Heart left ventricle (tissue), 16 donors: ENCODE measurements at regions not wholly inside any gene's neighbourhood (a gene's known extent, or its start where the extent isn't known, plus 50 kb on each side); places are given as distances from the start of the nearest gene placed in this dataset.
"Not testable (repeated sequence)": the region's sequence is repeated elsewhere in the genome, so short reads cannot be mapped to it uniquely, and the experiment has no call there.

ENCODE experiments used
- ATAC-seq, 4 donors: fragments of 200-7000 bp; cut with Tn5 transposase; one replicate each; pipeline ENCODE4 v1.9.1; 2020 to 2022; ENCODE audit warnings: moderate library complexity in 4 of 4, mild to moderate bottlenecking in 3 of 4, moderate number of reproducible peaks in 1 of 4
- DNase-seq, 5 donors: peaks; one replicate each; pipeline ENCODE4 v3.0.0-alpha.2; 2020
- H3K27ac ChIP-seq, 12 donors: fragments of 200-600 bp; sonication (generic) in 4 of 12; one replicate each; pipeline versions ENCODE4 v1.5.0 to v1.8.0; 2016 to 2022; ENCODE audit warnings: mild to moderate bottlenecking in 2 of 12
- H3K27me3 ChIP-seq, 9 donors: fragments of 200-600 bp; sonication (generic) in 2 of 9; one replicate each; pipeline versions ENCODE4 v1.5.1 to v1.8.0; 2016 to 2022; ENCODE audit warnings: mild to moderate bottlenecking in 3 of 9
- H3K36me3 ChIP-seq, 9 donors: fragments of 200-600 bp; sonication (generic) in 2 of 9; one replicate each; pipeline versions ENCODE4 v1.5.0 to v1.8.0; 2018 to 2022; ENCODE audit warnings: mild to moderate bottlenecking in 2 of 9
- H3K4me1 ChIP-seq, 12 donors: fragments of 200-600 bp; sonication (generic) in 4 of 12; one replicate each; pipeline versions ENCODE4 v1.5.0 to v1.8.0; 2016 to 2022; ENCODE audit warnings: mild to moderate bottlenecking in 3 of 12
- H3K4me3 ChIP-seq, 12 donors: fragments of 200-600 bp; sonication (generic) in 4 of 12; one replicate each; pipeline versions ENCODE4 v1.5.0 to v1.8.0; 2017 to 2022; ENCODE audit warnings: mild to moderate bottlenecking in 9 of 12, moderate library complexity in 4 of 12
- H3K9me3 ChIP-seq, 12 donors: fragments of 200-600 bp; sonication (generic) in 4 of 12; one replicate each; pipeline versions ENCODE4 v1.5.0 to v1.8.0; 2016 to 2022; ENCODE audit warnings: mild to moderate bottlenecking in 1 of 12
- POLR2A ChIP-seq, 2 donors: fragments of 450-650 bp; IDR thresholded peaks; one replicate each; pipeline ENCODE4 v1.6.1; 2017; ENCODE audit warnings: antibody characterized with exemption in 2 of 2, mild to moderate bottlenecking in 2 of 2, moderate library complexity in 2 of 2
- WGBS, 4 donors: extraction: QIAGEN DNeasy Blood & Tissue Kit in 2 of 4; methylation state at CpG; one replicate each; pipeline versions ENCODE4 v1.1.5 to v1.1.7; 2013 to 2018; 5-methylcytosine and 5-hydroxymethylcytosine counted together
- intact Hi-C, 10 donors: fragments of 100-400 bp; cut with DNase I; formaldehyde crosslinking; loops; one replicate each; pipeline versions ENCODE4 v1.11.1 to v1.14.2; 2022
- TF ChIP-seq, protein P1 (sequence below), 12 donors: fragments of 200-600 bp; sonication (generic) in 4 of 12; IDR thresholded peaks; one replicate each; pipeline versions ENCODE4 v1.5.0 to v1.8.0; 2018 to 2022; ENCODE audit warnings: antibody characterized with exemption in 12 of 12, mild to moderate bottlenecking in 5 of 12
- donor health status: ischemic (EF 13 %, LVEDD 7.1; RV severe dilation, severe dysfunction).
- donor health status: healthy with polysubstance abuse.
- donor health status: DM: no; HTN: yes; CAD: no.
- donor health status: DM: no; HTN: no; CAD: no.
- donor health status: ischemic (EF 25% LVEDD 6.9; RV normal size, moderate dysfunction).
- donor health status: ischemic (EF 25% LVEDD 5.7; RV mildly dilated, moderate dysfunction).
- donor health status: healthy.
- donor health status: DM: yes; HTN: yes; CAD: no.
- donor health status: ischemic (EF 35%, LVEDD 5.7; RV mildly dilated, moderate dysfunction).
- donor health status: nonischemic (EF 11% LVEDD 7.7; RV severe dilation, severe dysfunction).
- donor health status: DM: yes; HTN: yes; CAD: no.
- donor health status: PGD.
- donor health status: ischemic (EF 29% LVEDD 5.4; RV normal size, mild dysfunction).
- donor health status: nonischemic (EF 23%, LVEDD 6.1; RV moderate dilation, normal function).

DNA sequence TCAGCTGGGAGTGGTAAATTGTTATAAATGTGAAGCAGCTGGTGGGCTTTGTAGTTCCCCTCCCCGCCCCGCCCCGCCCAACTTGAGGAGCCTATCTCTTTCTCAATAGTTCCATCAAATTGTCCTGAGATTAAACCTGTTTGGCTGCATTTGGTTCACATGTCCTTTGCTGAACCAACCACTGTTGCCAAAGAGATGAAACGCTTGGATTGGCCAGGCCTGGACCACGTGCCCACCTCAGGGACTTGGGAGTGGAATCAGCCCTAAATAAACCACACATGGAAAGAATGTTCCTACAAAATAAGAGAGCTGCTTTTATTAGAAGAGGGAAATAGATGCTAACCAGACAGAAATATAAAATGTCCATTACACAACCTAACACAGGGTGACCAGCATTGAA is 424.9 kb upstream of the KAZN start:
- no peak for TF ChIP-seq POLR2A (IDR thresholded peaks at IDR 0.05)
- TF ChIP-seq, protein P1, sequence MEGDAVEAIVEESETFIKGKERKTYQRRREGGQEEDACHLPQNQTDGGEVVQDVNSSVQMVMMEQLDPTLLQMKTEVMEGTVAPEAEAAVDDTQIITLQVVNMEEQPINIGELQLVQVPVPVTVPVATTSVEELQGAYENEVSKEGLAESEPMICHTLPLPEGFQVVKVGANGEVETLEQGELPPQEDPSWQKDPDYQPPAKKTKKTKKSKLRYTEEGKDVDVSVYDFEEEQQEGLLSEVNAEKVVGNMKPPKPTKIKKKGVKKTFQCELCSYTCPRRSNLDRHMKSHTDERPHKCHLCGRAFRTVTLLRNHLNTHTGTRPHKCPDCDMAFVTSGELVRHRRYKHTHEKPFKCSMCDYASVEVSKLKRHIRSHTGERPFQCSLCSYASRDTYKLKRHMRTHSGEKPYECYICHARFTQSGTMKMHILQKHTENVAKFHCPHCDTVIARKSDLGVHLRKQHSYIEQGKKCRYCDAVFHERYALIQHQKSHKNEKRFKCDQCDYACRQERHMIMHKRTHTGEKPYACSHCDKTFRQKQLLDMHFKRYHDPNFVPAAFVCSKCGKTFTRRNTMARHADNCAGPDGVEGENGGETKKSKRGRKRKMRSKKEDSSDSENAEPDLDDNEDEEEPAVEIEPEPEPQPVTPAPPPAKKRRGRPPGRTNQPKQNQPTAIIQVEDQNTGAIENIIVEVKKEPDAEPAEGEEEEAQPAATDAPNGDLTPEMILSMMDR (IDR thresholded peaks at IDR 0.05), result no peak
- no peaks in the 10 kb centered on the region for H3K4me1 ChIP-seq
- ATAC-seq (no peak), DNase-seq (no peak)
- WGBS, 4 donors, result 79 to 86% (median 82%) methylated on average over 5 of the region's 5 CpGs
- H3K9me3 ChIP-seq, result peaks cover 0 to 12% (median 0%) of the 10 kb centered on the region in 12 donors
- no peak overlapping the region for H3K27ac ChIP-seq
- H3K27me3 ChIP-seq, result peaks cover 0 to 4% (median 0%) of the 10 kb centered on the region in 9 donors
- no peak overlapping the region for H3K4me3 ChIP-seq
- no peaks in the 10 kb centered on the region for H3K36me3 ChIP-seq
- intact Hi-C loops, result no loop called here

DNA sequence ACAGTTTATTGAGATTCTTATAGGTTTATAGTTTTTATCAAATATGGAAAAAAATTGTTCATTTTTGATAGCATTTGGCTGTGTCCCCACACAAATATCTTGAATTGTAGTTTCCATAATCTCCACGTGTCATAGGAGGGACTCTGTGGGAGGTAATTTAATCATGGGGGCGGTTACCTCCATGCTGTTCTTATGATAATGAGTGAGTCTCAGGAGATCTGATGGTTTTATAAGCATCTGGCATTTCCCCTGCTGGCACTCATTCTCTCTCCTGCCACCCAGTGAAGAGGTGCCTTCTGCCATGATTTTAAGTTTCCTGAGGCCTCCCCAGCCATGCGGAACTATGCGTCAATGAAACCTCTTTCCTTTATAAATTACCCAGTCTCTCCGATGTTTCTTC is 420.6 kb upstream of the KAZN start:
- intact Hi-C loops, DNase-seq, H3K27ac ChIP-seq, H3K27me3 ChIP-seq, H3K36me3 ChIP-seq, H3K4me1 ChIP-seq, H3K9me3 ChIP-seq, ATAC-seq, H3K4me3 ChIP-seq: not testable (repeated sequence)
- 65 to 74% (median 69%) methylated on average over 5 of the region's 5 CpGs for WGBS, 4 donors

DNA sequence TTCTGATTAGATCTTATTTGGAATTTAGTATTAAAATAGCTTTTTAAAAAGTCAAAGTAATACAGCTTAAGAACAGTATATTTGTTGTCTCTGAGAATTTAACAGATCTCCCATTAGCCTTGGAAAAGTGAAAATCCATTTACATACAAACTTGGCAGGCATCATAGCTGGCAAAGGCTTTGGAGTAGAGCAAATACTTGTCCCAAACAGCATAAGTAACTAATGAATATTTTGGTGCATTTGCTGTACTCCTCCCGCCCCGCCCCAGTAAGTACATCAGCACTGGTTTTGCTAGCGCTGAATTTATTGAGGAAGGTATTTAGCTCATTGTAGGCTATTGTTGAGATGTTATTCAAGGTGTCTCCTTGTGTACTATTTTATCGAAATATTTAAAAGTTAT is 417.7 kb upstream of the KAZN start:
- Histone ChIP-seq H3K27ac (no peak overlapping the region), H3K4me1 (peaks cover 0 to 4% (median 0%) of the 10 kb centered on the region in 12 donors), H3K9me3 (no peaks in the 10 kb centered on the region), H3K4me3 (no peak overlapping the region), H3K36me3 (no peaks in the 10 kb centered on the region), H3K27me3 (peaks cover 0 to 4% (median 0%) of the 10 kb centered on the region in 9 donors)
- DNase-seq, result no peak
- intact Hi-C loops, result no loop called here
- no peak for TF ChIP-seq POLR2A (IDR thresholded peaks at IDR 0.05)
- TF ChIP-seq, protein P1 (IDR thresholded peaks at IDR 0.05), result no peak
- 60 to 84% (median 68%) methylated on average over 4 of the region's 4 CpGs for WGBS, 4 donors
- ATAC-seq, result no peak

DNA sequence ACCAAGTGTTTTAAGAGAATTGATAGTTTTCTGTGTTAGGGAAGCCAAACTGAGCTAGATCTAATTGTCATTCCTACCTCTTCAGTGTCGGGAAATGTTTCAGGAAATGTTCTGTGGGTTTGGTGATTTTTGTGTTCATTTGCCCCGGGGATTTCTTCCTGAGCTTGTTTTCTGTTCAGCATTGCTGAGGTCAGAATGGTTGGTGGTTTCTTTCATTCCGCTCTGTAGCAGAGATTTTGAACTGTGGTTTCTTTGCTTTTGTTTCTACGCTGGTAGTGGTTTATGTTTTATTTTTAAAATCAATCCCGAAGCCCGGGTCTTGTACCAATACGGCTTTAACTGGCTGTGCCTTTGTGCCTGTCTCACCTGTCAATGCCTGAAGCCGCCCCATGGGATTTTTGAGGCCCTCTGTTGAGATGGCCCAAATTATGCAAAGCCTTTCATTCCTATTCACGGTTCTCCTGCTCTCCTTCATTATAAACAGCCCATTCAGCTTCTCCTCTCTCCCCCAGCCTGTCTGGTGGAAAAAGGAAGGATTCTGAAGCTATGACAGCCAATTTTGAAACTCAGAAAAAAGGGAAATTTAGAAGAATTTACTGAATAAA is 417.2 kb upstream of the KAZN start:
- Histone ChIP-seq H3K36me3 (no peaks in the 10 kb centered on the region), H3K27ac (no peak overlapping the region), H3K4me1 (peaks cover 0 to 4% (median 0%) of the 10 kb centered on the region in 12 donors), H3K27me3 (peaks cover 0 to 6% (median 0%) of the 10 kb centered on the region in 9 donors), H3K4me3 (no peak overlapping the region), H3K9me3 (no peaks in the 10 kb centered on the region)
- ATAC-seq (no peak), DNase-seq (no peak)
- WGBS, 4 donors, result 53 to 65% (median 60%) methylated on average over 9 of the region's 9 CpGs
- TF ChIP-seq POLR2A (IDR thresholded peaks at IDR 0.05), result no peak
- TF ChIP-seq, protein P1 (IDR thresholded peaks at IDR 0.05), result no peak
- intact Hi-C loops, result no loop called here

DNA sequence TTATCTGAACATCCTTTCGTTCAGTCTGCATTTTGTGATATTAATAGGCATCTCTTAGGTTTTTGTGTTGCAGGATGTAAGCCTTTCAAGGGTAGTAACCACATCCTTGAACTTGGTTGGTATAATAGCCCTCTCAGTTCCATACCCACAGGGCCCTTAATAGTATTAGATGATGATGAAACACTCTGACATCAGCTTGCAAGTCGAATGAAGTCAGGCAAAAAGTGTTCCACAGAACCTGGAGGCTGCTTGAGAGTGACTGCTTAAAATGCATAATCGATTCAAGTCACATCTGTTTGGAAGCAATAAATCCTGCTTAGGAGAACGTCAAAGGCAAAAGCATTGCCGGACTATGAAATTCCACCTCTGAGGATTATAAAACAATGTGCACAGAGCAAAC is 415.6 kb upstream of the KAZN start:
- peaks cover 0 to 4% (median 0%) of the 10 kb centered on the region in 12 donors for H3K4me1 ChIP-seq
- no peaks in the 10 kb centered on the region for H3K36me3 ChIP-seq
- H3K4me3 ChIP-seq, result no peak overlapping the region
- H3K27me3 ChIP-seq, result peaks cover 0 to 6% (median 0%) of the 10 kb centered on the region in 9 donors
- DNase-seq, result no peak
- H3K27ac ChIP-seq, result no peak overlapping the region
- H3K9me3 ChIP-seq, result no peaks in the 10 kb centered on the region
- intact Hi-C loops, result no loop called here
- 75 to 87% (median 83%) methylated on average over 5 of the region's 5 CpGs for whole genome bisulfite sequencing, 4 donors
- ATAC-seq, result no peak
- TF ChIP-seq, protein P1 (IDR thresholded peaks at IDR 0.05), result no peak
- no peak for TF ChIP-seq POLR2A (IDR thresholded peaks at IDR 0.05)
